Activated CD8-positive, alpha-beta T cell treated with anti-CD3 and anti-CD28 coated beads for 36 hours (primary cell): ENCODE measurements at regions not wholly inside any gene's neighbourhood (a gene's known extent, or its start where the extent isn't known, plus 50 kb on each side); places are given as distances from the start of the nearest gene placed in this dataset.

ENCODE experiments used
- ATAC-seq: fragments of 200-7000 bp; cut with Tn5 transposase; one replicate; pipeline ENCODE4 v1.10.0; 2021; ENCODE audit warnings: mild to moderate bottlenecking, moderate library complexity
- CTCF ChIA-PET: fragments of 350-600 bp; sonication (Branson Sonifier 250); formaldehyde crosslinking; loops from one replicate; lab custom pipeline; 2021; ENCODE audit warnings: antibody characterized with exemption; lab: Charles Lee
- POLR2A ChIA-PET: fragments of 350-600 bp; sonication (Branson Sonifier 250); formaldehyde crosslinking; loops from one replicate; lab custom pipeline; 2021; ENCODE audit warnings: antibody characterized with exemption; lab: Charles Lee
- DNase-seq: peaks from one replicate; pipeline ENCODE4 v3.0.0-alpha.2; 2020
- H3K27ac Mint-ChIP-seq: one replicate; pipeline ENCODE4 v1.8.0; 2021; ENCODE audit warnings: mild to moderate bottlenecking, mixed read lengths
- H3K27me3 Mint-ChIP-seq: one replicate; pipeline ENCODE4 v1.8.0; 2021; ENCODE audit warnings: mixed read lengths
- H3K36me3 Mint-ChIP-seq: one replicate; pipeline ENCODE4 v1.8.0; 2021; ENCODE audit warnings: low read depth, mixed read lengths
- H3K4me1 Mint-ChIP-seq: one replicate; pipeline ENCODE4 v1.8.0; 2021; ENCODE audit warnings: low read depth, mixed read lengths
- H3K4me3 Mint-ChIP-seq: one replicate; pipeline ENCODE4 v1.8.0; 2021; ENCODE audit warnings: mild to moderate bottlenecking, moderate library complexity, mixed read lengths
- H3K9me3 Mint-ChIP-seq: one replicate; pipeline ENCODE4 v1.8.0; 2021; ENCODE audit warnings: mixed read lengths
- intact Hi-C: fragments of 100-400 bp; cut with micrococcal nuclease; formaldehyde crosslinking; loops from one replicate; pipeline ENCODE4 v1.10.0; 2022
- TF ChIP-seq, protein P1 (sequence below): fragments of 200-600 bp; IDR thresholded peaks from one replicate; pipeline ENCODE4 v1.8.0; 2022; ENCODE audit warnings: antibody characterized with exemption, mild to moderate bottlenecking

- intact Hi-C loops = no loop called here
- Mint-ChIP-seq H3K27ac (no peak overlapping the region), H3K36me3 (no peaks in the 10 kb centered on the region), H3K27me3 (no peaks in the 10 kb centered on the region), H3K9me3 (peaks cover 8% of the 10 kb centered on the region), H3K4me3 (no peak overlapping the region), H3K4me1 (no peaks in the 10 kb centered on the region)
- POLR2A ChIA-PET = no interaction called here
- CTCF ChIA-PET = no interaction called here
- TF ChIP-seq, protein P1, sequence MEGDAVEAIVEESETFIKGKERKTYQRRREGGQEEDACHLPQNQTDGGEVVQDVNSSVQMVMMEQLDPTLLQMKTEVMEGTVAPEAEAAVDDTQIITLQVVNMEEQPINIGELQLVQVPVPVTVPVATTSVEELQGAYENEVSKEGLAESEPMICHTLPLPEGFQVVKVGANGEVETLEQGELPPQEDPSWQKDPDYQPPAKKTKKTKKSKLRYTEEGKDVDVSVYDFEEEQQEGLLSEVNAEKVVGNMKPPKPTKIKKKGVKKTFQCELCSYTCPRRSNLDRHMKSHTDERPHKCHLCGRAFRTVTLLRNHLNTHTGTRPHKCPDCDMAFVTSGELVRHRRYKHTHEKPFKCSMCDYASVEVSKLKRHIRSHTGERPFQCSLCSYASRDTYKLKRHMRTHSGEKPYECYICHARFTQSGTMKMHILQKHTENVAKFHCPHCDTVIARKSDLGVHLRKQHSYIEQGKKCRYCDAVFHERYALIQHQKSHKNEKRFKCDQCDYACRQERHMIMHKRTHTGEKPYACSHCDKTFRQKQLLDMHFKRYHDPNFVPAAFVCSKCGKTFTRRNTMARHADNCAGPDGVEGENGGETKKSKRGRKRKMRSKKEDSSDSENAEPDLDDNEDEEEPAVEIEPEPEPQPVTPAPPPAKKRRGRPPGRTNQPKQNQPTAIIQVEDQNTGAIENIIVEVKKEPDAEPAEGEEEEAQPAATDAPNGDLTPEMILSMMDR = no peak
- no peak for DNase-seq
- no peak for ATAC-seq
Observed at GRCh38 chr4:136337216-136337615, 1195.1 kb downstream of the PCDH18 start.

DNA sequence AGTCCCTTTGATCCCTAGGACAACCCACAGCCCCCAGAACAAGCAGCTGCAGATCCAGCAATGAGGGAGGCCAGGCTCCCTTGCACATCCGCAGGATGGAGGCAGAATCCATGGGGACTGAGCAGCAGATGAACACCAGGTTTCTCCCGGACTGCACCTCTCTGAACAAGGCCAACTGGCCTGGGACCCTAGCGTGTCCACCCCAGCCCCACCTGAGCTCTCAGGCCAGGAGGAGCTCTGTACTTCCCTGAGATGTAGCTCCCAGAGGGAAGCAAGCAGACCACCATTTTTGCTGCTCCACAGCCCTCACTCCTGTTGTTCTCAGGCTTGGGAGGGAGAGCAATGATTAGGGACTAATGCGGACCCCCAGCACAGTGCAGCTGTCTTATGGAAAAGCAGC is 1195.8 kb downstream of the PCDH18 start:
- no peaks in the 10 kb centered on the region for H3K27me3 Mint-ChIP-seq
- intact Hi-C loops = no loop called here
- ATAC-seq (no peak), DNase-seq (no peak)
- H3K4me3 Mint-ChIP-seq = no peak overlapping the region
- TF ChIP-seq, protein P1 = no peak
- no peaks in the 10 kb centered on the region for H3K4me1 Mint-ChIP-seq
- H3K9me3 Mint-ChIP-seq = peaks cover 8% of the 10 kb centered on the region
- H3K36me3 Mint-ChIP-seq = no peaks in the 10 kb centered on the region
- POLR2A ChIA-PET = no interaction called here
- CTCF ChIA-PET = no interaction called here
- H3K27ac Mint-ChIP-seq = no peak overlapping the region

GRCh38 chr4:136329042-136329662 is 1203.1 kb downstream of the PCDH18 start:
- Mint-ChIP-seq H3K9me3 (no peaks in the 10 kb centered on the region), H3K27ac (no peak overlapping the region), H3K36me3 (no peaks in the 10 kb centered on the region), H3K4me1 (no peaks in the 10 kb centered on the region), H3K27me3 (no peaks in the 10 kb centered on the region), H3K4me3 (no peak overlapping the region)
- ChIA-PET POLR2A (no interaction called here), CTCF (no interaction called here)
- no peak for ATAC-seq
- TF ChIP-seq, protein P1 = no peak
- DNase-seq = no peak
- intact Hi-C loops = no loop called here

GRCh38 chr4:136328131-136328530 is 1204.2 kb downstream of the PCDH18 start:
- no peaks in the 10 kb centered on the region for H3K9me3 Mint-ChIP-seq
- TF ChIP-seq, protein P1 = no peak
- H3K27me3 Mint-ChIP-seq = no peaks in the 10 kb centered on the region
- H3K4me3 Mint-ChIP-seq = no peak overlapping the region
- H3K4me1 Mint-ChIP-seq = no peaks in the 10 kb centered on the region
- no peak overlapping the region for H3K27ac Mint-ChIP-seq
- no peak for ATAC-seq
- ChIA-PET POLR2A (no interaction called here), CTCF (no interaction called here)
- DNase-seq = no peak
- H3K36me3 Mint-ChIP-seq = no peaks in the 10 kb centered on the region
- intact Hi-C loops = no loop called here

DNA sequence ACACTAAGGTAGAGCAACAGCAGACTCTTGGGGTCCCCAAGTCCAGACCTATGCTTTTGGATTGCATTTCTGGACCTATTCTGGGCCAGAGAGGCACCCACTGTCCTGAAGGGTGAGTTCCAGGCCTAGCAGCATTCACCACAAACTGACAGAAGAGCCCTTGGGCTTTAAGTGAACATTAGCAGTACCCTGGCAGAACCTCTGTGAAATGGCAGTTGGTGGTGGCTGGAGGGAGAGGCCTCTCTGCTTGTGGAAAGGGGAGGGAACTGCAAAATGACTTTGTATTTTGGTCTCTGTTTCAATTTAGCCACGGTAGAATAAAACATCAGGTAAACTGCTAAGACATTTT is 1211.9 kb downstream of the PCDH18 start:
- intact Hi-C loops = no loop called here
- ATAC-seq = no peak
- TF ChIP-seq, protein P1 = no peak
- H3K4me3 Mint-ChIP-seq = no peak overlapping the region
- DNase-seq = no peak
- H3K27ac Mint-ChIP-seq = no peak overlapping the region
- no peaks in the 10 kb centered on the region for H3K27me3 Mint-ChIP-seq
- ChIA-PET CTCF (no interaction called here), POLR2A (no interaction called here)
- H3K36me3 Mint-ChIP-seq = no peaks in the 10 kb centered on the region
- no peaks in the 10 kb centered on the region for H3K4me1 Mint-ChIP-seq
- H3K9me3 Mint-ChIP-seq = no peaks in the 10 kb centered on the region
